Liver (tissue), 8 donors: ENCODE measurements at regions not wholly inside any gene's neighbourhood (a gene's known extent, or its start where the extent isn't known, plus 50 kb on each side); places are given as distances from the start of the nearest gene placed in this dataset.

ENCODE experiments used
- DNase-seq: peaks from one replicate; pipeline ENCODE4 v3.0.0-alpha.2; 2017; ENCODE audit warnings: low spot score
- H3K27ac ChIP-seq, 2 donors: one replicate each; pipeline ENCODE4 v1.7.0; 2013; ENCODE audit warnings: inconsistent platforms in 2 of 2, low read length in 2 of 2, control low read depth in 1 of 2, low read depth in 1 of 2, mild to moderate bottlenecking in 1 of 2
- H3K27me3 ChIP-seq, 4 donors: one replicate each; pipeline versions ENCODE4 v1.6.1 to v1.7.0; 2013; ENCODE audit warnings: low read length in 3 of 4, inconsistent platforms in 1 of 4, mild to moderate bottlenecking in 1 of 4, moderate library complexity in 1 of 4; ENCODE audit not compliant: control insufficient read depth in 4 of 4, insufficient read depth in 4 of 4
- H3K36me3 ChIP-seq, 4 donors: one replicate each; pipeline versions ENCODE4 v1.6.1 to v1.7.0; 2013; ENCODE audit warnings: low read length in 3 of 4, mild to moderate bottlenecking in 3 of 4, low read depth in 1 of 4, moderate library complexity in 1 of 4; ENCODE audit not compliant: control insufficient read depth in 4 of 4, insufficient read depth in 3 of 4
- H3K4me1 ChIP-seq, 4 donors: one replicate each; pipeline versions ENCODE4 v1.6.1 to v1.7.0; 2013; ENCODE audit warnings: low read length in 3 of 4, mild to moderate bottlenecking in 3 of 4, moderate library complexity in 1 of 4; ENCODE audit not compliant: control insufficient read depth in 4 of 4, insufficient read depth in 4 of 4
- H3K4me3 ChIP-seq, 3 donors: one replicate each; pipeline versions ENCODE4 v1.6.1 to v1.7.0; 2013; ENCODE audit warnings: low read length in 3 of 3, control low read depth in 1 of 3, low read depth in 1 of 3, mild to moderate bottlenecking in 1 of 3
- H3K9ac ChIP-seq, 2 donors: one replicate each; pipeline ENCODE4 v1.7.0; 2013; ENCODE audit warnings: low read length in 2 of 2, mild to moderate bottlenecking in 2 of 2, moderate library complexity in 2 of 2, control low read depth in 1 of 2, low read depth in 1 of 2
- H3K9me3 ChIP-seq, 4 donors: one replicate each; pipeline versions ENCODE4 v1.6.1 to v1.7.0; 2013; ENCODE audit warnings: low read length in 3 of 4; ENCODE audit not compliant: control insufficient read depth in 4 of 4
- CTCF ChIP-seq: fragments of 150-350 bp; IDR thresholded peaks from 2 replicates; pipeline ENCODE4 v1.5.1; 2017; ENCODE audit warnings: improper control_type of control experiment, low read depth, low read length; ENCODE audit not compliant: missing input control
- EGR1 ChIP-seq, 2 donors: IDR thresholded peaks; 2 replicates each; pipeline ENCODE4 v1.6.1; 2016 to 2018; ENCODE audit warnings: antibody characterized with exemption in 2 of 2, low read depth in 2 of 2
- FOXA1 ChIP-seq: IDR thresholded peaks from 2 replicates; pipeline ENCODE4 v1.6.1; 2016; ENCODE audit warnings: antibody characterized with exemption
- FOXA2 ChIP-seq: IDR thresholded peaks from 2 replicates; pipeline ENCODE4 v1.6.1; 2016; ENCODE audit warnings: antibody characterized with exemption
- GABPA ChIP-seq, 2 donors: IDR thresholded peaks in 1 of 2; conservative IDR thresholded peaks in 1 of 2; 2 replicates each; pipeline ENCODE4 v1.6.1; 2016; ENCODE audit warnings: antibody characterized with exemption in 2 of 2, mild to moderate bottlenecking in 1 of 2, moderate library complexity in 1 of 2
- HNF4G ChIP-seq: IDR thresholded peaks from 2 replicates; pipeline ENCODE4 v1.6.1; 2016; ENCODE audit warnings: antibody characterized with exemption
- JUND ChIP-seq, 2 donors: IDR thresholded peaks; 2 replicates each; pipeline ENCODE4 v1.6.1; 2016; ENCODE audit warnings: antibody characterized with exemption in 2 of 2
- MAX ChIP-seq: IDR thresholded peaks from 2 replicates; pipeline ENCODE4 v1.6.1; 2016; ENCODE audit warnings: antibody characterized with exemption
- NR2F2 ChIP-seq: IDR thresholded peaks from 2 replicates; pipeline ENCODE4 v1.6.1; 2016; ENCODE audit warnings: antibody characterized with exemption
- RAD21 ChIP-seq, 2 donors: IDR thresholded peaks; 2 replicates each; pipeline ENCODE4 v1.6.1; 2016; ENCODE audit warnings: antibody characterized with exemption in 2 of 2, mild to moderate bottlenecking in 2 of 2
- REST ChIP-seq: IDR thresholded peaks from 2 replicates; pipeline ENCODE4 v1.6.1; 2016; ENCODE audit warnings: antibody characterized with exemption, mild to moderate bottlenecking
- RXRA ChIP-seq, 2 donors: IDR thresholded peaks; 2 replicates each; pipeline ENCODE4 v1.6.1; 2017 to 2018; ENCODE audit warnings: antibody characterized with exemption in 2 of 2, mild to moderate bottlenecking in 1 of 2
- SP1 ChIP-seq: IDR thresholded peaks from 2 replicates; pipeline ENCODE4 v1.6.1; 2018; ENCODE audit warnings: antibody characterized with exemption, mild to moderate bottlenecking
- YY1 ChIP-seq: IDR thresholded peaks from 2 replicates; pipeline ENCODE4 v1.6.1; 2016; ENCODE audit warnings: antibody characterized with exemption, mild to moderate bottlenecking
- ZBTB33 ChIP-seq: IDR thresholded peaks from 2 replicates; pipeline ENCODE4 v1.6.1; 2016; ENCODE audit warnings: antibody characterized with exemption
- WGBS: extraction: QIAGEN DNeasy Blood & Tissue Kit; methylation state at CpG from one replicate; pipeline ENCODE4 v1.1.7; 2013; 5-methylcytosine and 5-hydroxymethylcytosine counted together
- donor health status: healthy.
- donor health status: healthy.
- donor health status: healthy.
- donor health status: healthy.
- donor health status: healthy.

- DNase-seq: no peak
- Histone ChIP-seq H3K4me1 (no peaks in the 10 kb centered on the region), H3K36me3 (no peaks in the 10 kb centered on the region), H3K27ac (no peak overlapping the region), H3K4me3 (no peak overlapping the region), H3K9ac (no peak overlapping the region), H3K27me3 (no peaks in the 10 kb centered on the region), H3K9me3 (no peaks in the 10 kb centered on the region)
- WGBS: 69% methylated on average over 3 of the region's 3 CpGs
- TF ChIP-seq ZBTB33: no peak
- TF ChIP-seq SP1: no peak
- no peak for TF ChIP-seq JUND (IDR thresholded peaks at IDR 0.05)
- TF ChIP-seq FOXA1: no peak
- TF ChIP-seq MAX: no peak
- TF ChIP-seq RXRA (IDR thresholded peaks at IDR 0.05): no peak
- no peak for TF ChIP-seq FOXA2
- TF ChIP-seq RAD21 (IDR thresholded peaks at IDR 0.05): no peak
- no peak for TF ChIP-seq CTCF
- no peak for TF ChIP-seq REST
- TF ChIP-seq GABPA (IDR thresholded peaks at IDR 0.05 in 1 of 2, conservative IDR thresholded peaks at IDR 0.05 in 1 of 2): no peak
These were observed 432.1 kb downstream of the ADAM29 start for GRCh38 chr4:175350246-175350645.

GRCh38 chr4:175351473-175351872 lies 433.3 kb downstream of the ADAM29 start:
- DNase-seq: no peak
- H3K9me3 ChIP-seq: no peaks in the 10 kb centered on the region
- no peak overlapping the region for H3K27ac ChIP-seq
- H3K36me3 ChIP-seq: no peaks in the 10 kb centered on the region
- 83% methylated on average over 2 of the region's 2 CpGs for WGBS
- no peak overlapping the region for H3K9ac ChIP-seq
- no peak overlapping the region for H3K4me3 ChIP-seq
- H3K27me3 ChIP-seq: no peaks in the 10 kb centered on the region
- no peaks in the 10 kb centered on the region for H3K4me1 ChIP-seq
- TF ChIP-seq FOXA2 (no peak), EGR1 (IDR thresholded peaks at IDR 0.05; ENCODE audit: low read depth in 2 of 2) (no peak), HNF4G (no peak), YY1 (no peak), CTCF (no peak), ZBTB33 (no peak), RXRA (IDR thresholded peaks at IDR 0.05) (no peak), NR2F2 (no peak), MAX (no peak), RAD21 (IDR thresholded peaks at IDR 0.05) (no peak), JUND (IDR thresholded peaks at IDR 0.05) (no peak), REST (no peak), FOXA1 (no peak)
